GM18909 (cell line): ENCODE measurements at regions not wholly inside any gene's neighbourhood (a gene's known extent, or its start where the extent isn't known, plus 50 kb on each side); places are given as distances from the start of the nearest gene placed in this dataset.

ENCODE experiments used
- ATAC-seq: cut with Tn5 transposase; IDR thresholded peaks from one replicate; pipeline ENCODE4 v1.9.1; 2021; ENCODE audit warnings: mild to moderate bottlenecking; ENCODE audit not compliant: unreplicated experiment, poor library complexity

GRCh38 chr7:18295781-18296423, 199.6 kb upstream of the HDAC9 start:
- no peak for ATAC-seq

- no peak for ATAC-seq
Observed at GRCh38 chr7:18302097-18302496, 193.5 kb upstream of the HDAC9 start.

GRCh38 chr7:18305866-18306265, 189.7 kb upstream of the HDAC9 start:
- no peak for ATAC-seq

- no peak for ATAC-seq
Observed at GRCh38 chr7:18306696-18307095, 188.9 kb upstream of the HDAC9 start.

GRCh38 chr7:18308938-18309337, 186.6 kb upstream of the HDAC9 start:
- no peak for ATAC-seq

GRCh38 chr7:18312482-18312881, 183.1 kb upstream of the HDAC9 start:
- no peak for ATAC-seq

GRCh38 chr7:18313965-18314364, 181.6 kb upstream of the HDAC9 start:
- ATAC-seq = no peak

GRCh38 chr7:18315241-18315640, 180.3 kb upstream of the HDAC9 start:
- no peak for ATAC-seq

- ATAC-seq = no peak
Observed at GRCh38 chr7:18317941-18318340, 177.6 kb upstream of the HDAC9 start.

- ATAC-seq = no peak
Observed at GRCh38 chr7:18320422-18320821, 175.1 kb upstream of the HDAC9 start.

GRCh38 chr7:18320971-18321567, 174.5 kb upstream of the HDAC9 start:
- peak; percentile 90 for ATAC-seq

GRCh38 chr7:18330548-18330947, 165.0 kb upstream of the HDAC9 start:
- ATAC-seq = no peak

GRCh38 chr7:18336626-18337025, 158.9 kb upstream of the HDAC9 start:
- no peak for ATAC-seq

GRCh38 chr7:18337048-18337809, 158.3 kb upstream of the HDAC9 start:
- ATAC-seq = no peak

GRCh38 chr7:18338910-18339523, 156.5 kb upstream of the HDAC9 start:
- no peak for ATAC-seq

GRCh38 chr7:18341756-18342155, 153.8 kb upstream of the HDAC9 start:
- no peak for ATAC-seq

- no peak for ATAC-seq
Observed at GRCh38 chr7:18343047-18343446, 152.5 kb upstream of the HDAC9 start.

- no peak for ATAC-seq
Observed at GRCh38 chr7:18344536-18344935, 151.0 kb upstream of the HDAC9 start.

- ATAC-seq = peak; percentile 63
Observed at GRCh38 chr7:18345641-18346234, 149.8 kb upstream of the HDAC9 start.

GRCh38 chr7:18347170-18347569, 148.4 kb upstream of the HDAC9 start:
- no peak for ATAC-seq

GRCh38 chr7:18350678-18351077, 144.9 kb upstream of the HDAC9 start:
- ATAC-seq = no peak
